ENCODE measurements at regions not wholly inside any gene's neighbourhood (a gene's known extent, or its start where the extent isn't known, plus 50 kb on each side); places are given as distances from the start of the nearest gene placed in this dataset.
"Not testable (repeated sequence)": the region's sequence is repeated elsewhere in the genome, so short reads cannot be mapped to it uniquely, and the experiment has no call there.

GRCh38 chr1:83309035-83309434 lies 689.9 kb downstream of the TTLL7 start:
- H3K9ac ChIP-seq (ENCODE audit: low read depth, low read length); H3K9me3 ChIP-seq (ENCODE audit: insufficient read depth, low read depth, low read length); H3K4me1 ChIP-seq (ENCODE audit: insufficient read depth, low read length); H3K27me3 ChIP-seq (ENCODE audit: insufficient read depth, low read length); H3K27ac ChIP-seq (ENCODE audit: low read length); H3K36me3 ChIP-seq (ENCODE audit: insufficient read depth, low read depth, low read length); H3K4me3 ChIP-seq (ENCODE audit: low read length): not testable (repeated sequence)

- H3K4me3 ChIP-seq (ENCODE audit: low read length); H3K4me1 ChIP-seq (ENCODE audit: insufficient read depth, low read length); H3K9ac ChIP-seq (ENCODE audit: low read depth, low read length); H3K27ac ChIP-seq (ENCODE audit: low read length); H3K27me3 ChIP-seq (ENCODE audit: insufficient read depth, low read length); H3K36me3 ChIP-seq (ENCODE audit: insufficient read depth, low read depth, low read length); H3K9me3 ChIP-seq (ENCODE audit: insufficient read depth, low read depth, low read length): not testable (repeated sequence)
Measured at GRCh38 chr1:83306811-83307210, 692.1 kb downstream of the TTLL7 start.

GRCh38 chr1:83295594-83295993 lies 703.3 kb downstream of the TTLL7 start:
- H3K4me3 ChIP-seq (ENCODE audit: low read length); H3K9ac ChIP-seq (ENCODE audit: low read depth, low read length); H3K36me3 ChIP-seq (ENCODE audit: insufficient read depth, low read depth, low read length); H3K27ac ChIP-seq (ENCODE audit: low read length); H3K27me3 ChIP-seq (ENCODE audit: insufficient read depth, low read length); H3K9me3 ChIP-seq (ENCODE audit: insufficient read depth, low read depth, low read length); H3K4me1 ChIP-seq (ENCODE audit: insufficient read depth, low read length): not testable (repeated sequence)

DNA sequence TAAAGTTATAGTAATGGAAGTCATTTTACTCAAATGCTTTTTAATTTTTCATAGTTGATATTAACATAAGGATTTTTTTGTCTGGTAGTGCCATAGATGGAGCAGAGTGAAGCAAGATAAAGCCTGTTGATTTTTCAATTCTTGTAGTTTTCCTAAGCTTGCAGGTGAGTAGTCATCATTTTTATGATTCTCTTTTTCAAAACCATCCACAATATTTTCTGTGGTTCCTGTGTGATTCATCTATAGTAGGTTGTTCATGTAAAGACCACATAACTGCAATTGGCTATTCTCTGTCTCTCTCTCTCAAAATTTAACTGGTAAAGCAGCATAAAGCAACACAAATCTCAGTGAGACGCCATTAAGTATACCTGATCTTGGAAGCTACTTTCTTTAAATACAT lies 711.5 kb downstream of the TTLL7 start:
- not testable (repeated sequence) for H3K27ac ChIP-seq (ENCODE audit: low read length); H3K9ac ChIP-seq (ENCODE audit: low read depth, low read length); H3K27me3 ChIP-seq (ENCODE audit: insufficient read depth, low read length); H3K36me3 ChIP-seq (ENCODE audit: insufficient read depth, low read depth, low read length); H3K4me1 ChIP-seq (ENCODE audit: insufficient read depth, low read length); H3K9me3 ChIP-seq (ENCODE audit: insufficient read depth, low read depth, low read length); H3K4me3 ChIP-seq (ENCODE audit: low read length)

GRCh38 chr1:83274656-83275055 lies 724.3 kb downstream of the TTLL7 start:
- H3K4me3 ChIP-seq (ENCODE audit: low read length); H3K27ac ChIP-seq (ENCODE audit: low read length); H3K4me1 ChIP-seq (ENCODE audit: insufficient read depth, low read length); H3K27me3 ChIP-seq (ENCODE audit: insufficient read depth, low read length); H3K9me3 ChIP-seq (ENCODE audit: insufficient read depth, low read depth, low read length); H3K9ac ChIP-seq (ENCODE audit: low read depth, low read length); H3K36me3 ChIP-seq (ENCODE audit: insufficient read depth, low read depth, low read length): not testable (repeated sequence)

DNA sequence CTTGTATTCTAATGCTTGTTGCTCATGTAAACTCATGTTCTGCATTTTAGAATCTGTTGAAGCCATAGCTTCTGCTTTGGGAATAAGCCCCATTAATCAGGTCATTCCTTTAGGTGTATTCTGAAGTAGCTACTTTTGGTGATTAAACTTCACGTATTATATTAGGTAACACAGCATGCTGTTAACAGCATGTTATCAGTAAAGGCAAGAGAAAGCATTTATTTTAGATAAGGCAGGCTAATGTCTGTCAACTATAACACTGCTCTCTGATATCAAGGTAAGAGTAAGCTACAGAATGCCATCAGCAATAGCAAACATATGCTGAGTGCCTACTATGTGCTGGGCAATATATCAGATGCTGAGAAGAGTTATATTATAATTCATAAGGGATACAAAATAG lies 726.4 kb downstream of the TTLL7 start:
- not testable (repeated sequence) for H3K27ac ChIP-seq (ENCODE audit: low read length); H3K36me3 ChIP-seq (ENCODE audit: insufficient read depth, low read depth, low read length); H3K4me1 ChIP-seq (ENCODE audit: insufficient read depth, low read length); H3K9ac ChIP-seq (ENCODE audit: low read depth, low read length); H3K4me3 ChIP-seq (ENCODE audit: low read length); H3K27me3 ChIP-seq (ENCODE audit: insufficient read depth, low read length); H3K9me3 ChIP-seq (ENCODE audit: insufficient read depth, low read depth, low read length)

GRCh38 chr1:83271834-83272233 lies 727.1 kb downstream of the TTLL7 start:
- H3K9ac ChIP-seq (ENCODE audit: low read depth, low read length); H3K4me1 ChIP-seq (ENCODE audit: insufficient read depth, low read length); H3K27ac ChIP-seq (ENCODE audit: low read length); H3K36me3 ChIP-seq (ENCODE audit: insufficient read depth, low read depth, low read length); H3K4me3 ChIP-seq (ENCODE audit: low read length); H3K9me3 ChIP-seq (ENCODE audit: insufficient read depth, low read depth, low read length); H3K27me3 ChIP-seq (ENCODE audit: insufficient read depth, low read length): not testable (repeated sequence)

GRCh38 chr1:83270801-83271200 lies 728.1 kb downstream of the TTLL7 start:
- H3K4me3 ChIP-seq (ENCODE audit: low read length): not testable (repeated sequence)

DNA sequence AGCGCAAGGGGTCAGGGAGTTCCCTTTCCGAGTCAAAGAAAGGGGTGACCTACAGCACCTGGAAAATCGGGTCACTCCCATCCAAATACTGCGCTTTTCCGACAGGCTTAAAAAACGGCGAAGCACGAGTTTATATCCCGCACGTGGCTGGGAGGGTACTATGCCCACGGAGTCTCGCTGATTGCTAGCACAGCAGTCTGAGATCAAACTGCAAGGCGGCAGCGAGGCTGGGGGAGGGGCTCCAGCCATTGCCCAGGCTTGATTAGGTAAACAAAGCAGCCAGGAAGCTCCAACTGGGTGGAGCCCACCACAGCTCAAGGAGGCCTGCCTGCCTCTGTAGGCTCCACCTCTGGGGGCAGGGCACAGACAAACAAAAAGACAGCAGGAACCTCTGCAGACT lies 735.1 kb downstream of the TTLL7 start:
- H3K36me3 ChIP-seq (ENCODE audit: insufficient read depth, low read depth, low read length); H3K27ac ChIP-seq (ENCODE audit: low read length); H3K27me3 ChIP-seq (ENCODE audit: insufficient read depth, low read length); H3K9me3 ChIP-seq (ENCODE audit: insufficient read depth, low read depth, low read length); H3K9ac ChIP-seq (ENCODE audit: low read depth, low read length); H3K4me3 ChIP-seq (ENCODE audit: low read length); H3K4me1 ChIP-seq (ENCODE audit: insufficient read depth, low read length): not testable (repeated sequence)

More at GRCh38 chr1:83270801-83271200, 728.1 kb downstream of the TTLL7 start:
- H3K36me3 ChIP-seq (ENCODE audit: insufficient read depth, low read depth, low read length); H3K27me3 ChIP-seq (ENCODE audit: insufficient read depth, low read length); H3K27ac ChIP-seq (ENCODE audit: low read length); H3K4me1 ChIP-seq (ENCODE audit: insufficient read depth, low read length); H3K9me3 ChIP-seq (ENCODE audit: insufficient read depth, low read depth, low read length); H3K9ac ChIP-seq (ENCODE audit: low read depth, low read length): not testable (repeated sequence)

DNA sequence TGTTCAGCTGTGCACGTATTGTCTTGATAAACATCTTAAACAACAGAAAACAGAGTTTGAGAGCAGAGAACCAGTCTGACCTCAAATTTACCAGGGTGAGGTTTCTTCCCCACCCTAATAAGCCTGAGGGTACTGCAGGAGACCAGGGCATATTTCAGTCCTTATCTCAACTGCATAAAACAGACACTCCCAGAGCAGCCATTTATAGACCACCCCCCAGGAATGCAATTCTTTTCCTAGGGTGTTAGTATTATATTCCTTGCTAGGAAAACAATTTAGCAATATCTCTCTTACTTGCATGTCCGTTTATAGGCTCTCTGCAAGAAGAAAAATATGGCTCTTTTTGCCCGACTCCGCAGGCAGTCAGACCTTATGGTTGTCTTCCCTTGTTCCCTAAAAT lies 747.2 kb downstream of the TTLL7 start:
- not testable (repeated sequence) for H3K27me3 ChIP-seq (ENCODE audit: insufficient read depth, low read length); H3K27ac ChIP-seq (ENCODE audit: low read length); H3K9me3 ChIP-seq (ENCODE audit: insufficient read depth, low read depth, low read length); H3K9ac ChIP-seq (ENCODE audit: low read depth, low read length); H3K4me1 ChIP-seq (ENCODE audit: insufficient read depth, low read length); H3K4me3 ChIP-seq (ENCODE audit: low read length); H3K36me3 ChIP-seq (ENCODE audit: insufficient read depth, low read depth, low read length)

DNA sequence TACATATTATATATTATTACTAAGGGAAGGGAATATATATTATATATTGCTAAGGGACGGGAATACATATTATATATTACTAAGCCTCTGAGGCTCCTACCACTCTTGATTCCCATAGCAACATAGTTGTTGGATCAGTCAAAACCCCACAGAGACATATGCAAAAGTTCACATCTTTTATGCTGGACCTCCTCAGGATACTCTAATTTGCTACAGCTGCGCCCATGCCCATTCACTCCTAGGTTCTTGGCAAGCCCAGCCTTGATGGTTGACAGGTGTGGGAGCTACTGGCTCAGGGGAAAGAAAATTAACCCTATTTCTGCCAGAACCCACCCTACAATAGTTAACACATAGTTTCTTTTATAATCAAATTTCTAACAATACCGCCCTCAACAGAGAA lies 752.2 kb downstream of the TTLL7 start:
- not testable (repeated sequence) for H3K4me1 ChIP-seq (ENCODE audit: insufficient read depth, low read length); H3K4me3 ChIP-seq (ENCODE audit: low read length); H3K9me3 ChIP-seq (ENCODE audit: insufficient read depth, low read depth, low read length); H3K9ac ChIP-seq (ENCODE audit: low read depth, low read length); H3K36me3 ChIP-seq (ENCODE audit: insufficient read depth, low read depth, low read length); H3K27ac ChIP-seq (ENCODE audit: low read length); H3K27me3 ChIP-seq (ENCODE audit: insufficient read depth, low read length)

DNA sequence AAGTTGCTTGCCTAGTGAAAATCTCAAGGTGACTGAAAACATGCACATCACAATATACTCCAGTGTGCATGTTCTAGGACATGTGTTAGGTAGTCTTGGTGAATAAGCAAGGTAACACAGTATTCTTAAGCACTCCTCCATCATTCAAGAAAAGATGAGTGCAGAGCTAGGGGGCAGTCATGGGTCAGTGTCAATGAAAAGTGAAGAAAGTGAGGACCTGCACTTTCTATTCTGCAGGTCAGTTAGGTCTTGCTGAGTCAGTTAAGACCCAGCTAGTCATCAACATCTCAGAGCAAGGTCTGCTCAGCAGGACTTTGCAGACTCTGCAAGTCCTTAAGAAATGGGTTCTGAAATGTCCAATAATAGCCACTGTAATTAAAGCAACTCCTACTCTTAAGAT lies 754.1 kb downstream of the TTLL7 start:
- not testable (repeated sequence) for H3K36me3 ChIP-seq (ENCODE audit: insufficient read depth, low read depth, low read length); H3K9ac ChIP-seq (ENCODE audit: low read depth, low read length); H3K27me3 ChIP-seq (ENCODE audit: insufficient read depth, low read length); H3K27ac ChIP-seq (ENCODE audit: low read length); H3K4me3 ChIP-seq (ENCODE audit: low read length); H3K4me1 ChIP-seq (ENCODE audit: insufficient read depth, low read length); H3K9me3 ChIP-seq (ENCODE audit: insufficient read depth, low read depth, low read length)

GRCh38 chr1:83239568-83239967 lies 759.4 kb downstream of the TTLL7 start:
- H3K27me3 ChIP-seq (ENCODE audit: insufficient read depth, low read length); H3K4me3 ChIP-seq (ENCODE audit: low read length); H3K27ac ChIP-seq (ENCODE audit: low read length); H3K36me3 ChIP-seq (ENCODE audit: insufficient read depth, low read depth, low read length); H3K9me3 ChIP-seq (ENCODE audit: insufficient read depth, low read depth, low read length); H3K4me1 ChIP-seq (ENCODE audit: insufficient read depth, low read length); H3K9ac ChIP-seq (ENCODE audit: low read depth, low read length): not testable (repeated sequence)
